Keratinocyte (primary cell): ENCODE measurements at regions not wholly inside any gene's neighbourhood (a gene's known extent, or its start where the extent isn't known, plus 50 kb on each side); places are given as distances from the start of the nearest gene placed in this dataset.
A peak's percentile ranks its signal among the peaks of the same experiment; 100 is the strongest.

Experiments used
- DNase-seq: peaks from one replicate; pipeline ENCODE4 v3.0.0-alpha.2; 2011; ENCODE audit warnings: low read depth, missing footprints, low spot score
- FAIRE-seq: peaks from 2 replicates; lab custom pipeline; 2011; peaks lifted over from hg19 to GRCh38; lab: Jason Lieb, UNC
- H2AFZ ChIP-seq: 2 replicates; pipeline ENCODE4 v1.6.0; 2012; ENCODE audit warnings: low read length, control low read depth, inconsistent platforms; ENCODE audit not compliant: control insufficient read depth
- H3K27ac ChIP-seq: 2 replicates; pipeline ENCODE4 v1.5.1; 2011; ENCODE audit warnings: low read length; ENCODE audit not compliant: control insufficient read depth, insufficient read depth
- H3K27me3 ChIP-seq: 3 replicates; pipeline ENCODE4 v1.6.0; 2011; ENCODE audit warnings: low read length; ENCODE audit not compliant: control insufficient read depth, insufficient read depth; ENCODE audit errors: extremely low read depth
- H3K36me3 ChIP-seq, 2 experiments: 2 replicates in 1 of 2; 3 replicates in 1 of 2; pipeline ENCODE4 v1.5.1; 2011; ENCODE audit warnings: low read length in 2 of 2, mild to moderate bottlenecking in 1 of 2; ENCODE audit not compliant: control insufficient read depth in 2 of 2, insufficient read depth in 2 of 2; ENCODE audit errors: extremely low read depth in 1 of 2
- H3K4me1 ChIP-seq: 3 replicates; pipeline ENCODE4 v1.5.1; 2011; ENCODE audit warnings: low read length; ENCODE audit not compliant: control insufficient read depth, insufficient read depth; ENCODE audit errors: extremely low read depth
- H3K4me2 ChIP-seq: 3 replicates; pipeline ENCODE4 v1.6.0; 2011; ENCODE audit warnings: low read depth, low read length; ENCODE audit not compliant: control insufficient read depth, insufficient read depth; ENCODE audit errors: extremely low read depth
- H3K4me3 ChIP-seq, 3 experiments: fragments of 200-600 bp in 1 of 3; sonication (generic) in 1 of 3; 2 replicates in 2 of 3; 3 replicates in 1 of 3; pipeline ENCODE4 v1.5.1; 2011 to 2016; ENCODE audit warnings: low read length in 3 of 3, mild to moderate bottlenecking in 3 of 3, control low read depth in 2 of 3, inconsistent platforms in 1 of 3, low read depth in 1 of 3, mixed read lengths in 1 of 3, mixed run types in 1 of 3, moderate library complexity in 1 of 3; ENCODE audit not compliant: control insufficient read depth in 2 of 3, insufficient read depth in 2 of 3; ENCODE audit errors: extremely low read depth in 1 of 3
- H3K79me2 ChIP-seq: 2 replicates; pipeline ENCODE4 v1.6.0; 2012; ENCODE audit warnings: low read length; ENCODE audit not compliant: control insufficient read depth, insufficient read depth
- H3K9ac ChIP-seq: 3 replicates; pipeline ENCODE4 v1.6.0; 2011; ENCODE audit warnings: low read length; ENCODE audit not compliant: control insufficient read depth, insufficient read depth; ENCODE audit errors: extremely low read depth
- H3K9me1 ChIP-seq: 3 replicates; pipeline ENCODE4 v1.6.0; 2011; ENCODE audit warnings: low read length; ENCODE audit not compliant: control insufficient read depth, insufficient read depth; ENCODE audit errors: extremely low read depth
- H3K9me3 ChIP-seq: 2 replicates; pipeline ENCODE4 v1.5.1; 2012; ENCODE audit warnings: low read depth, low read length; ENCODE audit not compliant: control insufficient read depth
- H4K20me1 ChIP-seq: 3 replicates; pipeline ENCODE4 v1.6.0; 2011; ENCODE audit warnings: low read length; ENCODE audit not compliant: control insufficient read depth, insufficient read depth; ENCODE audit errors: extremely low read depth
- EZH2 ChIP-seq: IDR thresholded peaks from one replicate; pipeline ENCODE4 v1.6.1; 2012; ENCODE audit warnings: inconsistent platforms, mild to moderate bottlenecking, low read length, moderate library complexity
- dilution Hi-C: fragments of 300-500 bp; cut with MboI; formaldehyde crosslinking; loops from one replicate; pipeline ENCODE4 v1.7.0; 2020; ENCODE audit warnings: low sequenced_read_pairs; ENCODE audit not compliant: extremely low pct_ligation_motif_present
- TF ChIP-seq, protein P1 (sequence below), 3 experiments: IDR thresholded peaks in 1 of 3; conservative IDR thresholded peaks in 1 of 3; optimal IDR thresholded peaks in 1 of 3; 2 replicates in 2 of 3; 3 replicates in 1 of 3; pipeline versions ENCODE3 to v1.5.1; 2011; ENCODE audit warnings: low read length in 3 of 3, mild to moderate bottlenecking in 3 of 3, moderate library complexity in 2 of 3, control low read depth in 1 of 3, inconsistent platforms in 1 of 3; ENCODE audit not compliant: insufficient read depth in 2 of 3; ENCODE audit errors: extremely low read depth in 1 of 3

DNA sequence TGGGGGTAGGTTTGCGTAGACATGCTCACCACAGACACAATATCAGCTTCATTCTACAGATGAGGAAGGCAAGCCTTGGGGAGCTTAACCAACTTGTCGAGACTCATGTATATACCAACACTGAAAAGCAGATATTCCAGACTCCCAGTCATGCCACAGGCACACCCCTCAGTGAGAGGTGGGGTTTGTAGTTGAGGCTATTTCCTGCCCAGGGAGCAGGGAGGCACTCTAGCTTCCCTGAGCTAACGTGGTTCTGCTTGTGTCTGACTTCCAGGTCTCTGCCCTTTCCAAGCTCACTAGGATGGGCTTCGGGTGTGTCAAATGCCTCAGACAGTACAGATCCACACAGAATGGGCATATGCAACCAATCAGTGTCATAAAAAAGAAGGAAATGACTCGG lies 122.3 kb upstream of the RUNX1 start:
- TF ChIP-seq EZH2: no peak
- TF ChIP-seq, protein P1, sequence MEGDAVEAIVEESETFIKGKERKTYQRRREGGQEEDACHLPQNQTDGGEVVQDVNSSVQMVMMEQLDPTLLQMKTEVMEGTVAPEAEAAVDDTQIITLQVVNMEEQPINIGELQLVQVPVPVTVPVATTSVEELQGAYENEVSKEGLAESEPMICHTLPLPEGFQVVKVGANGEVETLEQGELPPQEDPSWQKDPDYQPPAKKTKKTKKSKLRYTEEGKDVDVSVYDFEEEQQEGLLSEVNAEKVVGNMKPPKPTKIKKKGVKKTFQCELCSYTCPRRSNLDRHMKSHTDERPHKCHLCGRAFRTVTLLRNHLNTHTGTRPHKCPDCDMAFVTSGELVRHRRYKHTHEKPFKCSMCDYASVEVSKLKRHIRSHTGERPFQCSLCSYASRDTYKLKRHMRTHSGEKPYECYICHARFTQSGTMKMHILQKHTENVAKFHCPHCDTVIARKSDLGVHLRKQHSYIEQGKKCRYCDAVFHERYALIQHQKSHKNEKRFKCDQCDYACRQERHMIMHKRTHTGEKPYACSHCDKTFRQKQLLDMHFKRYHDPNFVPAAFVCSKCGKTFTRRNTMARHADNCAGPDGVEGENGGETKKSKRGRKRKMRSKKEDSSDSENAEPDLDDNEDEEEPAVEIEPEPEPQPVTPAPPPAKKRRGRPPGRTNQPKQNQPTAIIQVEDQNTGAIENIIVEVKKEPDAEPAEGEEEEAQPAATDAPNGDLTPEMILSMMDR (optimal IDR thresholded peaks at IDR 0.05 in 1 of 3, IDR thresholded peaks at IDR 0.05 in 1 of 3, conservative IDR thresholded peaks at IDR 0.05 in 1 of 3; ENCODE audit: extremely low read depth in 1 of 3, insufficient read depth in 2 of 3, low read length in 3 of 3): no peak
- Histone ChIP-seq H3K9me3 (peaks cover 9% of the 10 kb centered on the region), H3K9me1 (no peaks in the 10 kb centered on the region), H3K4me1 (peaks cover 15% of the 10 kb centered on the region), H3K9ac (no peak overlapping the region), H3K4me2 (no peak overlapping the region), H4K20me1 (no peaks in the 10 kb centered on the region), H3K4me3 (no peak overlapping the region), H3K27me3 (no peaks in the 10 kb centered on the region), H2AFZ (peak overlapping the region; percentile 58), H3K79me2 (no peaks in the 10 kb centered on the region), H3K27ac (no peak overlapping the region), H3K36me3 (no peaks in the 10 kb centered on the region)
- dilution Hi-C loops: no loop called here
- DNase-seq: no peak
- FAIRE-seq: peak; percentile 67

DNA sequence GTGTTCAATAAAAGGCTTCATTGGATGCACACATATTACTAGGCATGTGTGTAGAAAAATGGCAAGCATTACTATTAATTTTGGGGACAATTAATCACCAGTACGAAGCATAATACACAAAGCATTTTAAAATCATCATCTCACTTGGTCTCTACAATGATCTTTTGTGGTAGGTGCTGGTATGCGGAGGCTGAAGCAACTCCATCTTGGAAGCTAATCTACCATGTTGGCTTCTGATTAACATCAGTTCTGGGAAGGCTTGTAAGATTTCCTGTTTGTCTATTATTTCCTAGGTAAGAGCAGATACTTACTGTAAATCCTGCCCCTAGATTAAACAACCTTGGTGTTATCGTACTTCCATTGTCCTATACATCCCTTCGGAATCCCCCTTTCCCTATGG lies 121.7 kb upstream of the RUNX1 start:
- FAIRE-seq (peak; percentile 74), DNase-seq (no peak)
- TF ChIP-seq EZH2: no peak
- TF ChIP-seq, protein P1 (optimal IDR thresholded peaks at IDR 0.05 in 1 of 3, IDR thresholded peaks at IDR 0.05 in 1 of 3, conservative IDR thresholded peaks at IDR 0.05 in 1 of 3; ENCODE audit: extremely low read depth in 1 of 3, insufficient read depth in 2 of 3, low read length in 3 of 3): no peak
- Histone ChIP-seq H3K9me1 (no peaks in the 10 kb centered on the region), H3K79me2 (no peaks in the 10 kb centered on the region), H3K9ac (no peak overlapping the region), H3K27me3 (no peaks in the 10 kb centered on the region), H3K4me1 (peaks cover 15% of the 10 kb centered on the region), H3K9me3 (peaks cover 4% of the 10 kb centered on the region), H3K4me3 (no peak overlapping the region), H2AFZ (no peak overlapping the region), H3K36me3 (no peaks in the 10 kb centered on the region), H4K20me1 (no peaks in the 10 kb centered on the region), H3K4me2 (no peak overlapping the region), H3K27ac (no peak overlapping the region)
- dilution Hi-C loops: no loop called here
